ENCODE measurements at regions not wholly inside any gene's neighbourhood (a gene's known extent, or its start where the extent isn't known, plus 50 kb on each side); places are given as distances from the start of the nearest gene placed in this dataset.

DNA sequence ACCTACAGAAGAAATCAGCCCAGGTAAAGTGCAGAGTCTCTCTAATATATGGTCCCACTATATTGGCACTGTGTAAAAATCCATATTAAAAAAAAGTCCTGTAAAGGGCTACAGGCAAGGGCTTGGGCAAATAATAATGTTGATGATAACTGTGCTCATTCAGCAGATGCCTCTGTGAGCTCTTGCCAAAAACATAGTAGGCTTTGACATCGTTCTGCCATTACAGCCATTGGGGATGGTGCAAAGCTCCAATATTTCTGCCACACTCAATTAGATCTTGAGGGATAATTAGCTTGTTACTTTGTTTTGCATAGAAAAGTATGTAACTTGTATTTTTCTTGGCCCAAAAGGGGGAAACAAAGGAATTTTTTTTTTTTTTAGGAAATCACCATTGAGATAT is 645.5 kb upstream of the FAM241A start:
- no peaks in the 10 kb centered on the region for H3K4me1 ChIP-seq (replicated peaks in 1 of 2)
- no peak for DNase-seq
- no peak overlapping the region for H3K27ac ChIP-seq
- no peaks in the 10 kb centered on the region for H3K36me3 ChIP-seq (replicated peaks in 1 of 2)
- WGBS, 4 donors: 56 to 81% (median 69%) methylated on average over 1 of the region's 1 CpG
- H3K27me3 ChIP-seq: no peaks in the 10 kb centered on the region
- H3K4me3 ChIP-seq: no peak overlapping the region
- intact Hi-C loops (cut with DNase I): no loop called here
- TF ChIP-seq, protein P1, sequence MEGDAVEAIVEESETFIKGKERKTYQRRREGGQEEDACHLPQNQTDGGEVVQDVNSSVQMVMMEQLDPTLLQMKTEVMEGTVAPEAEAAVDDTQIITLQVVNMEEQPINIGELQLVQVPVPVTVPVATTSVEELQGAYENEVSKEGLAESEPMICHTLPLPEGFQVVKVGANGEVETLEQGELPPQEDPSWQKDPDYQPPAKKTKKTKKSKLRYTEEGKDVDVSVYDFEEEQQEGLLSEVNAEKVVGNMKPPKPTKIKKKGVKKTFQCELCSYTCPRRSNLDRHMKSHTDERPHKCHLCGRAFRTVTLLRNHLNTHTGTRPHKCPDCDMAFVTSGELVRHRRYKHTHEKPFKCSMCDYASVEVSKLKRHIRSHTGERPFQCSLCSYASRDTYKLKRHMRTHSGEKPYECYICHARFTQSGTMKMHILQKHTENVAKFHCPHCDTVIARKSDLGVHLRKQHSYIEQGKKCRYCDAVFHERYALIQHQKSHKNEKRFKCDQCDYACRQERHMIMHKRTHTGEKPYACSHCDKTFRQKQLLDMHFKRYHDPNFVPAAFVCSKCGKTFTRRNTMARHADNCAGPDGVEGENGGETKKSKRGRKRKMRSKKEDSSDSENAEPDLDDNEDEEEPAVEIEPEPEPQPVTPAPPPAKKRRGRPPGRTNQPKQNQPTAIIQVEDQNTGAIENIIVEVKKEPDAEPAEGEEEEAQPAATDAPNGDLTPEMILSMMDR (IDR thresholded peaks at IDR 0.05): no peak
- no peak for TF ChIP-seq POLR2A (IDR thresholded peaks at IDR 0.05)
- no peaks in the 10 kb centered on the region for H3K9me3 ChIP-seq (replicated peaks in 1 of 3)

DNA sequence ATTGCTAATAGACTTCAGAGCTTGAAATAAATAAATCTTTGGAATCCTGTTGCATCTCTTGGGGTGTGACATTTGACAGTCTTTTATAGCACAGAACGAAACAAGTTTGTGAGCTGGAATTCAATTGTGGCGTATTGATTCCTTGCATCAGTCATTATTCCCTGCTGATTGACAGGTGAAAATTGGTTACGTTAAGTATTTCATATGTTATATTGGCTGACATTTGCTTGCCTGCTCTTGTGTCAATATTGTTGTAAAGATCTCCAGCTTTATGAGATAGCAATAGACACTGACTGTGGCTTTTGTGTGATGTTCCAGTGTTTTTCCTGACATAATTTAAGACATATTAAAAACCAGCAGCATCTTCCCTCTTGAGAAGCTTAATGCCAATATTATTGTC is 644.4 kb upstream of the FAM241A start:
- no peak for TF ChIP-seq POLR2A (IDR thresholded peaks at IDR 0.05)
- TF ChIP-seq, protein P1 (IDR thresholded peaks at IDR 0.05): no peak

DNA sequence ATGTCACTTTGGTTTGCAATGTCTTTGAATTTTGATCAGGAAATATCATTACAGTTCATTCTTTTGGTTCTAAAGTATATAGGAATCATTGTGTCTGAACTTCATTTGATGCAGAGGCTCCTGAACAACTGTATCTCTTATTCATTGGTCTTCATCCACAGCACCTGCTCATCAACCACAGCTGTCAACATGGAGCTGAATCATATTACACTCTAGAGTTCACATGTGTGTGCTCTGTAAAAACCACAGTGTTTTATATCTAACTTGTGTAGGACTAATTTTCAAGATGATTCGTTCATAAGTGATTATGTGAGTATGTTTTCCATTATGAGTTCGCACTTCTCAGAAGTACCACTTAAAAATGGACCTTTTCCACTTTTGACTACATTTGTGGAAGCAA is 643.3 kb upstream of the FAM241A start:
- Histone ChIP-seq H3K9me3 (replicated peaks in 1 of 3) (no peaks in the 10 kb centered on the region), H3K4me3 (no peak overlapping the region), H3K27ac (no peak overlapping the region), H3K27me3 (no peaks in the 10 kb centered on the region), H3K4me1 (replicated peaks in 1 of 2) (no peaks in the 10 kb centered on the region), H3K36me3 (replicated peaks in 1 of 2) (no peaks in the 10 kb centered on the region)
- WGBS, 4 donors: 63 to 79% (median 73%) methylated on average over 2 of the region's 2 CpGs
- no peak for TF ChIP-seq POLR2A (IDR thresholded peaks at IDR 0.05)
- TF ChIP-seq, protein P1 (IDR thresholded peaks at IDR 0.05): no peak
- DNase-seq: no peak
- intact Hi-C loops (cut with DNase I): no loop called here

More for the DNA sequence above, 644.4 kb upstream of the FAM241A start:
- H3K27me3 ChIP-seq: no peaks in the 10 kb centered on the region
- no peak overlapping the region for H3K27ac ChIP-seq
- WGBS, 4 donors: 65 to 88% (median 83%) methylated on average over 3 of the region's 3 CpGs
- DNase-seq: no peak
- H3K4me3 ChIP-seq: no peak overlapping the region
- H3K36me3 ChIP-seq (replicated peaks in 1 of 2): no peaks in the 10 kb centered on the region
- intact Hi-C loops (cut with DNase I): no loop called here
- no peaks in the 10 kb centered on the region for H3K4me1 ChIP-seq (replicated peaks in 1 of 2)
- no peaks in the 10 kb centered on the region for H3K9me3 ChIP-seq (replicated peaks in 1 of 3)

DNA sequence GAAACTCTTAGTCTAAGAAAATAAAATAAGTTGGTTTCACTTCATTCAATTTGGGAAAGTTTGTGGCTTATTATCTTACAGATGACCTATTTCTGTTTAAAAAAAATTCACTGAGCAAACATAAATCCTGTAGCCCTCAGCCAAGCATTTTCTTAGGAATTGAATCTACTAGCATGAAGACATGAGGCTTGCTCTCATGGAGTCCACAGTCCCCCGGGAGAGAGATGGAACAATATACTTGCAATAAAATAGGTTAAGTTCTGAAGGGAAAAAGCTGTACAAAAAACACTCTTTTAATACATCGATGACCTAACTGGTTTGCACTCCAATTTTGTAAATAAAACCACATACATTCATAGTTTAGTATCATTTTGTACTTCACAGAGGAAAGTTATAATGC is 642.6 kb upstream of the FAM241A start:
- WGBS, 4 donors: 74 to 83% (median 80%) methylated on average over 2 of the region's 2 CpGs
- H3K9me3 ChIP-seq (replicated peaks in 1 of 3): no peaks in the 10 kb centered on the region
- no peak for DNase-seq
- no peak overlapping the region for H3K27ac ChIP-seq
- H3K27me3 ChIP-seq: no peaks in the 10 kb centered on the region
- no peaks in the 10 kb centered on the region for H3K4me1 ChIP-seq (replicated peaks in 1 of 2)
- intact Hi-C loops (cut with DNase I): no loop called here
- no peaks in the 10 kb centered on the region for H3K36me3 ChIP-seq (replicated peaks in 1 of 2)
- H3K4me3 ChIP-seq: no peak overlapping the region
- TF ChIP-seq POLR2A (IDR thresholded peaks at IDR 0.05): no peak
- TF ChIP-seq, protein P1 (IDR thresholded peaks at IDR 0.05): no peak
